NCI-H187 treated with DMSO at 0.1 percent for 48 hours (cell line): ENCODE measurements at regions not wholly inside any gene's neighbourhood (a gene's known extent, or its start where the extent isn't known, plus 50 kb on each side); places are given as distances from the start of the nearest gene placed in this dataset.

Source experiments
- DNase-seq: peaks from one replicate; lab custom pipeline; 2025; lab: John Stamatoyannopoulos, UW

GRCh38 chr15:69737916-69738315 is 285.3 kb downstream of the RPLP1 start:
- DNase-seq, result no peak

GRCh38 chr15:69740684-69741083 is 288.1 kb downstream of the RPLP1 start:
- no peak for DNase-seq

- DNase-seq, result no peak
Observed at GRCh38 chr15:69742361-69742760, 289.7 kb downstream of the RPLP1 start.

- DNase-seq, result no peak
Observed at GRCh38 chr15:69743091-69743490, 290.5 kb downstream of the RPLP1 start.

GRCh38 chr15:69744391-69745162 is 292.0 kb downstream of the RPLP1 start:
- no peak for DNase-seq

- no peak for DNase-seq
Observed at GRCh38 chr15:69747193-69747592, 294.6 kb downstream of the RPLP1 start.

GRCh38 chr15:69748131-69748530 is 295.5 kb downstream of the RPLP1 start:
- no peak for DNase-seq

GRCh38 chr15:69748576-69749185 is 296.1 kb downstream of the RPLP1 start:
- no peak for DNase-seq

GRCh38 chr15:69749274-69749673 is 296.7 kb downstream of the RPLP1 start:
- no peak for DNase-seq

GRCh38 chr15:69749797-69750196 is 297.2 kb downstream of the RPLP1 start:
- DNase-seq, result no peak

GRCh38 chr15:69750253-69750652 is 297.6 kb downstream of the RPLP1 start:
- DNase-seq, result no peak

GRCh38 chr15:69751147-69751546 is 298.5 kb downstream of the RPLP1 start:
- DNase-seq, result no peak

- no peak for DNase-seq
Observed at GRCh38 chr15:69751566-69751965, 298.9 kb downstream of the RPLP1 start.

GRCh38 chr15:69753867-69754266 is 301.2 kb downstream of the RPLP1 start:
- DNase-seq, result no peak

GRCh38 chr15:69754313-69754712 is 301.7 kb downstream of the RPLP1 start:
- no peak for DNase-seq

- no peak for DNase-seq
Observed at GRCh38 chr15:69755551-69756310, 303.1 kb downstream of the RPLP1 start.

- DNase-seq, result no peak
Observed at GRCh38 chr15:69756440-69756839, 303.8 kb downstream of the RPLP1 start.

- no peak for DNase-seq
Observed at GRCh38 chr15:69757186-69757585, 304.6 kb downstream of the RPLP1 start.

GRCh38 chr15:69758291-69758771 is 305.7 kb downstream of the RPLP1 start:
- DNase-seq, result no peak

GRCh38 chr15:69758810-69759790 is 306.5 kb downstream of the RPLP1 start:
- no peak for DNase-seq

- DNase-seq, result no peak
Observed at GRCh38 chr15:69760258-69760845, 307.7 kb downstream of the RPLP1 start.
